CD4-positive, alpha-beta T cell (primary cell): ENCODE measurements at regions not wholly inside any gene's neighbourhood (a gene's known extent, or its start where the extent isn't known, plus 50 kb on each side); places are given as distances from the start of the nearest gene placed in this dataset.

Source experiments
- ATAC-seq: fragments of 200-7000 bp; cut with Tn5 transposase; one replicate; pipeline ENCODE4 v1.10.0; 2022; ENCODE audit warnings: mild to moderate bottlenecking; ENCODE audit not compliant: poor library complexity
- CTCF ChIA-PET: fragments of 350-600 bp; sonication (Branson Sonifier 250); formaldehyde crosslinking; loops from one replicate; lab custom pipeline; 2021; ENCODE audit warnings: antibody characterized with exemption, inconsistent platforms; lab: Charles Lee
- POLR2A ChIA-PET: fragments of 350-600 bp; sonication (Branson Sonifier 250); formaldehyde crosslinking; loops from one replicate; lab custom pipeline; 2021; ENCODE audit warnings: antibody characterized with exemption, inconsistent platforms; lab: Charles Lee
- DNase-seq, 14 experiments: peaks; one replicate each; pipeline ENCODE4 v3.0.0-alpha.2; 2013 to 2020; ENCODE audit warnings: mixed read lengths in 2 of 14
- H3K27ac ChIP-seq, 2 donors: one replicate each; pipeline versions ENCODE4 v1.5.1 to v1.7.0; 2013; ENCODE audit warnings: low read length in 2 of 2, low read depth in 1 of 2, mild to moderate bottlenecking in 1 of 2
- H3K27me3 ChIP-seq, 2 experiments: 1 replicate in 1 of 2; 2 replicates in 1 of 2; pipeline versions ENCODE4 v1.6.1 to v1.7.0; 2013; ENCODE audit warnings: low read length in 2 of 2, control low read depth in 1 of 2, mild to moderate bottlenecking in 1 of 2, moderate library complexity in 1 of 2; ENCODE audit not compliant: insufficient read depth in 2 of 2, control insufficient read depth in 1 of 2
- H3K36me3 ChIP-seq: one replicate; pipeline ENCODE4 v1.6.1; 2013; ENCODE audit warnings: low read length, control low read depth; ENCODE audit not compliant: insufficient read depth
- H3K4me1 ChIP-seq: one replicate; pipeline ENCODE4 v1.6.1; 2013; ENCODE audit warnings: low read length, control low read depth; ENCODE audit not compliant: insufficient read depth
- H3K4me3 ChIP-seq: one replicate; pipeline ENCODE4 v1.5.1; 2013; ENCODE audit warnings: mild to moderate bottlenecking, low read length, moderate library complexity
- H3K9me3 ChIP-seq, 2 experiments: 1 replicate in 1 of 2; 2 replicates in 1 of 2; pipeline versions ENCODE4 v1.6.1 to v1.7.0; 2013; ENCODE audit warnings: low read length in 2 of 2, mild to moderate bottlenecking in 2 of 2, control low read depth in 1 of 2, moderate library complexity in 1 of 2; ENCODE audit not compliant: control insufficient read depth in 1 of 2, insufficient read depth in 1 of 2
- H3K27ac Mint-ChIP-seq: one replicate; pipeline ENCODE4 v1.8.0; 2020; ENCODE audit warnings: mixed read lengths
- H3K27me3 Mint-ChIP-seq: one replicate; pipeline ENCODE4 v1.8.0; 2021; ENCODE audit warnings: mixed read lengths
- H3K36me3 Mint-ChIP-seq: one replicate; pipeline ENCODE4 v1.8.0; 2021; ENCODE audit warnings: low read depth, mixed read lengths
- H3K4me1 Mint-ChIP-seq: one replicate; pipeline ENCODE4 v1.8.0; 2021; ENCODE audit warnings: low read depth, mixed read lengths
- H3K4me3 Mint-ChIP-seq: one replicate; pipeline ENCODE4 v1.8.0; 2020; ENCODE audit warnings: mild to moderate bottlenecking, mixed read lengths
- H3K9me3 Mint-ChIP-seq: one replicate; pipeline ENCODE4 v1.8.0; 2020; ENCODE audit warnings: mixed read lengths
- intact Hi-C, 2 experiments: fragments of 100-400 bp; cut with DNase I in 1 of 2; cut with micrococcal nuclease in 1 of 2; formaldehyde crosslinking; loops; one replicate each; pipeline versions ENCODE4 v1.15.1 to v1.9.0; 2023 to 2025; cut with DNase I, micrococcal nuclease
- TF ChIP-seq, protein P1 (sequence below): fragments of 200-600 bp; IDR thresholded peaks from one replicate; pipeline ENCODE4 v1.8.0; 2022; ENCODE audit warnings: antibody characterized with exemption, mild to moderate bottlenecking

DNA sequence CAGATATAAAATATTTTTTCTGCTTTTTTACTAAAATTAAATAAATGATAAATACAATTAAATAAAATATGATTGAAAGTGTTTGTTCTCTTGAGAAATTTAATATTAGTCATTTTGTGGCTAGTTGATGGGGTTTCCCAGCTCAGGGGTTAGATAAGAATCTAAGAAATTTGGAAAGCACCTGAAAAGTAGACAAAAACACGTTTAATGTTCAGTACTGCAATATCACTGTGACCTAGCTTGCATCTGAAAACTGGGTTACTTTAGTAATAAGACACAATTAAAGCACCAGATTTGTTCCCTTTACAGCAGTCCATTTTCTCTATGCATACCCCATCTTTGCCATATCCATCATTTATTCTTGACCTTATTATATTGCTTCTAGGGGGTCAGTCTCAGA is 1454.8 kb upstream of the SPRY2 start:
- no peaks in the 10 kb centered on the region for H3K27me3 ChIP-seq
- DNase-seq (no peak), ATAC-seq (no peak)
- intact Hi-C loops: no loop called here
- H3K9me3 ChIP-seq: peaks cover 2 to 4% of the 10 kb centered on the region in 2 experiments
- Mint-ChIP-seq H3K27ac (no peak overlapping the region), H3K4me3 (no peak overlapping the region), H3K36me3 (no peaks in the 10 kb centered on the region), H3K27me3 (no peaks in the 10 kb centered on the region), H3K9me3 (peaks cover 12% of the 10 kb centered on the region), H3K4me1 (no peaks in the 10 kb centered on the region)
- POLR2A ChIA-PET: no interaction called here
- no peaks in the 10 kb centered on the region for H3K4me1 ChIP-seq
- H3K4me3 ChIP-seq: no peak overlapping the region
- CTCF ChIA-PET: no interaction called here
- no peaks in the 10 kb centered on the region for H3K36me3 ChIP-seq
- no peak overlapping the region for H3K27ac ChIP-seq
- TF ChIP-seq, protein P1, sequence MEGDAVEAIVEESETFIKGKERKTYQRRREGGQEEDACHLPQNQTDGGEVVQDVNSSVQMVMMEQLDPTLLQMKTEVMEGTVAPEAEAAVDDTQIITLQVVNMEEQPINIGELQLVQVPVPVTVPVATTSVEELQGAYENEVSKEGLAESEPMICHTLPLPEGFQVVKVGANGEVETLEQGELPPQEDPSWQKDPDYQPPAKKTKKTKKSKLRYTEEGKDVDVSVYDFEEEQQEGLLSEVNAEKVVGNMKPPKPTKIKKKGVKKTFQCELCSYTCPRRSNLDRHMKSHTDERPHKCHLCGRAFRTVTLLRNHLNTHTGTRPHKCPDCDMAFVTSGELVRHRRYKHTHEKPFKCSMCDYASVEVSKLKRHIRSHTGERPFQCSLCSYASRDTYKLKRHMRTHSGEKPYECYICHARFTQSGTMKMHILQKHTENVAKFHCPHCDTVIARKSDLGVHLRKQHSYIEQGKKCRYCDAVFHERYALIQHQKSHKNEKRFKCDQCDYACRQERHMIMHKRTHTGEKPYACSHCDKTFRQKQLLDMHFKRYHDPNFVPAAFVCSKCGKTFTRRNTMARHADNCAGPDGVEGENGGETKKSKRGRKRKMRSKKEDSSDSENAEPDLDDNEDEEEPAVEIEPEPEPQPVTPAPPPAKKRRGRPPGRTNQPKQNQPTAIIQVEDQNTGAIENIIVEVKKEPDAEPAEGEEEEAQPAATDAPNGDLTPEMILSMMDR: no peak

DNA sequence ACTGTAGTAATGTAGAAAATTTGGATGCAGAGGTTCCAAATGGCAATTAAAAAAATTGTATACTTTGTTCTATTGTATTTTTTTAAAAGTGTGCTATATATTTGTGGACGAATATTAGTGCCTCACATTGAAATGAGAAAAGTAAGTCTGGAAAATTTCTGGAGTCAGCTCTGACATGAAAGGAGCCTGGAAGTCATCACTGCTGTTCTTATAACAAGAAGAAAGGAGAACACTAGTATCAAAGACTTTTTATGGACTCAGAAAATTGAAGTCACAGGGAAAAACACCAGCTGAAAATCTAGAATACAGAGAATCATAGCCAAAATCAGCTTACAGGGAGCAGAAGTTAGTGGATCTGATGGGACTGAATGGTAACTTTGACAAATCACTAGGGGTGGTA is 1450.7 kb upstream of the SPRY2 start:
- Mint-ChIP-seq H3K27ac (no peak overlapping the region), H3K27me3 (no peaks in the 10 kb centered on the region), H3K4me3 (no peak overlapping the region), H3K4me1 (no peaks in the 10 kb centered on the region), H3K9me3 (peaks cover 21% of the 10 kb centered on the region), H3K36me3 (no peaks in the 10 kb centered on the region)
- ATAC-seq (no peak), DNase-seq (no peak)
- intact Hi-C loops: no loop called here
- Histone ChIP-seq H3K9me3 (peaks cover 0 to 4% of the 10 kb centered on the region in 2 experiments), H3K27ac (no peak overlapping the region), H3K4me3 (no peak overlapping the region), H3K27me3 (no peaks in the 10 kb centered on the region), H3K36me3 (no peaks in the 10 kb centered on the region), H3K4me1 (no peaks in the 10 kb centered on the region)
- ChIA-PET POLR2A (no interaction called here), CTCF (no interaction called here)
- TF ChIP-seq, protein P1: no peak

DNA sequence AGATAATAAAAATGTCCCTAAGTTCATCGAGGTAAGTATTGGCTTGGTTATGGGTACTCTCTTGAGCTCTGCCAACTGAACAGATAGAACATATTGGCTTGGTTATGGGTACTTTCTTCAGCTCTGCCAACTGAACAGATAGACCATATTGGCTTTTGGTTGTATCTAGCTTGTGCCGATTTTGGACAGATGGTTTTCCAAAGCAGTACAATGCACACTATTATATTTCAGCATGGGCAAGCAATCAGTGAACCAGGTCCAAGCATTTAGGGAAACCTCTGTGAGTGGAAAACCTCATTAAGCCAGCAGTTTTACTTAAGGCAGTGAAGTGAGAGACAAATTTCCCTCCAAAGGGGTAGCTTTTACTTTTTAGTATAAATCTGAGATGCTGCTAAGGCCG is 1440.5 kb upstream of the SPRY2 start:
- no peaks in the 10 kb centered on the region for H3K27me3 ChIP-seq
- no peak overlapping the region for H3K27ac Mint-ChIP-seq
- POLR2A ChIA-PET: no interaction called here
- H3K4me1 Mint-ChIP-seq: no peaks in the 10 kb centered on the region
- TF ChIP-seq, protein P1: no peak
- H3K9me3 ChIP-seq: no peaks in the 10 kb centered on the region
- no peaks in the 10 kb centered on the region for H3K36me3 Mint-ChIP-seq
- H3K27ac ChIP-seq: no peak overlapping the region
- no peak for DNase-seq
- intact Hi-C loops: no loop called here
- H3K4me3 ChIP-seq: no peak overlapping the region
- CTCF ChIA-PET: interaction anchor here (1.1 kb wide), 1 partner anchor 8 kb away, joined by 3 read pairs; no protein-coding TSS in a partner anchor
- no peaks in the 10 kb centered on the region for H3K27me3 Mint-ChIP-seq
- no peaks in the 10 kb centered on the region for H3K4me1 ChIP-seq
- H3K36me3 ChIP-seq: no peaks in the 10 kb centered on the region
- H3K9me3 Mint-ChIP-seq: peaks cover 7% of the 10 kb centered on the region
- ATAC-seq: no peak
- no peak overlapping the region for H3K4me3 Mint-ChIP-seq
